ENCODE measurements at regions not wholly inside any gene's neighbourhood (a gene's known extent, or its start where the extent isn't known, plus 50 kb on each side); places are given as distances from the start of the nearest gene placed in this dataset.

GRCh38 chr13:62631619-62632018 lies 1216.0 kb upstream of the PCDH20 start (continued):
- TF ChIP-seq ZNF232 (CRISPR knock-in tag; IDR thresholded peaks at IDR 0.05) = no peak
- TF ChIP-seq TP53 (CRISPR knock-in tag; IDR thresholded peaks at IDR 0.05) = no peak
- TF ChIP-seq CREM (CRISPR knock-in tag; IDR thresholded peaks at IDR 0.05) = no peak
- no peak for TF ChIP-seq ATF6 (CRISPR knock-in tag; IDR thresholded peaks at IDR 0.05)
- TF ChIP-seq, protein P1, sequence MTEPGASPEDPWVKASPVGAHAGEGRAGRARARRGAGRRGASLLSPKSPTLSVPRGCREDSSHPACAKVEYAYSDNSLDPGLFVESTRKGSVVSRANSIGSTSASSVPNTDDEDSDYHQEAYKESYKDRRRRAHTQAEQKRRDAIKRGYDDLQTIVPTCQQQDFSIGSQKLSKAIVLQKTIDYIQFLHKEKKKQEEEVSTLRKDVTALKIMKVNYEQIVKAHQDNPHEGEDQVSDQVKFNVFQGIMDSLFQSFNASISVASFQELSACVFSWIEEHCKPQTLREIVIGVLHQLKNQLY (CRISPR knock-in tag; IDR thresholded peaks at IDR 0.05) = no peak
- TF ChIP-seq, protein P2, sequence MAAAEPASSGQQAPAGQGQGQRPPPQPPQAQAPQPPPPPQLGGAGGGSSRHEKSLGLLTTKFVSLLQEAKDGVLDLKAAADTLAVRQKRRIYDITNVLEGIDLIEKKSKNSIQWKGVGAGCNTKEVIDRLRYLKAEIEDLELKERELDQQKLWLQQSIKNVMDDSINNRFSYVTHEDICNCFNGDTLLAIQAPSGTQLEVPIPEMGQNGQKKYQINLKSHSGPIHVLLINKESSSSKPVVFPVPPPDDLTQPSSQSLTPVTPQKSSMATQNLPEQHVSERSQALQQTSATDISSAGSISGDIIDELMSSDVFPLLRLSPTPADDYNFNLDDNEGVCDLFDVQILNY (CRISPR knock-in tag; IDR thresholded peaks at IDR 0.05) = no peak
- TF ChIP-seq NFYB (CRISPR knock-in tag; conservative IDR thresholded peaks at IDR 0.05; ENCODE audit: low read depth) = no peak
- no peak for TF ChIP-seq MAX (CRISPR knock-in tag; IDR thresholded peaks at IDR 0.05)
- no peak for TF ChIP-seq FOXJ3 (CRISPR knock-in tag; IDR thresholded peaks at IDR 0.05; ENCODE audit: borderline replicate concordance)
- TF ChIP-seq NR3C1 (CRISPR knock-in tag; conservative IDR thresholded peaks at IDR 0.05; ENCODE audit: low read depth) = no peak
- TF ChIP-seq JAZF1 (CRISPR knock-in tag; IDR thresholded peaks at IDR 0.05) = no peak
- TF ChIP-seq ZNF281 (CRISPR knock-in tag; IDR thresholded peaks at IDR 0.05) = no peak
- no peak for TF ChIP-seq GABPB1 (CRISPR knock-in tag; IDR thresholded peaks at IDR 0.05)
- no peak for TF ChIP-seq ETV6 (CRISPR knock-in tag; IDR thresholded peaks at IDR 0.05)

GRCh38 chr13:62631124-62631523 lies 1215.5 kb upstream of the PCDH20 start:
- Mint-ChIP-seq H3K27me3 (ENCODE audit: low read depth) (no peaks in the 10 kb centered on the region), H3K27ac (no peak overlapping the region), H3K4me1 (peaks cover 13% of the 10 kb centered on the region), H3K36me3 (no peaks in the 10 kb centered on the region), H3K4me3 (no peak overlapping the region), H3K9me3 (no peaks in the 10 kb centered on the region)
- TF ChIP-seq ATF1 (CRISPR knock-in tag; IDR thresholded peaks at IDR 0.05) (no peak), JAZF1 (CRISPR knock-in tag; IDR thresholded peaks at IDR 0.05) (no peak), ESRRA (CRISPR knock-in tag; IDR thresholded peaks at IDR 0.05; ENCODE audit: borderline replicate concordance) (no peak), TCF7 (CRISPR knock-in tag; IDR thresholded peaks at IDR 0.05; ENCODE audit: low read depth) (no peak), SMAD4 (CRISPR knock-in tag; IDR thresholded peaks at IDR 0.05) (no peak), CREM (CRISPR knock-in tag; IDR thresholded peaks at IDR 0.05) (no peak), NFE2L1 (CRISPR knock-in tag; IDR thresholded peaks at IDR 0.05) (no peak), ZNF425 (CRISPR knock-in tag; conservative IDR thresholded peaks at IDR 0.05) (no peak)
- TF ChIP-seq, protein P3, sequence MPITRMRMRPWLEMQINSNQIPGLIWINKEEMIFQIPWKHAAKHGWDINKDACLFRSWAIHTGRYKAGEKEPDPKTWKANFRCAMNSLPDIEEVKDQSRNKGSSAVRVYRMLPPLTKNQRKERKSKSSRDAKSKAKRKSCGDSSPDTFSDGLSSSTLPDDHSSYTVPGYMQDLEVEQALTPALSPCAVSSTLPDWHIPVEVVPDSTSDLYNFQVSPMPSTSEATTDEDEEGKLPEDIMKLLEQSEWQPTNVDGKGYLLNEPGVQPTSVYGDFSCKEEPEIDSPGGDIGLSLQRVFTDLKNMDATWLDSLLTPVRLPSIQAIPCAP (CRISPR knock-in tag; IDR thresholded peaks at IDR 0.05) = no peak
- ATAC-seq = no peak
- ChIA-PET POLR2A (interaction anchor here (0.6 kb wide), 1 partner anchor 556 kb away, joined by 3 read pairs; no protein-coding TSS in a partner anchor), CTCF (no interaction called here)
- DNase-seq (ENCODE audit: low spot score) = no peak
